HepG2 (cell line): ENCODE measurements at regions not wholly inside any gene's neighbourhood (a gene's known extent, or its start where the extent isn't known, plus 50 kb on each side); places are given as distances from the start of the nearest gene placed in this dataset.

Source experiments
- ETV5 ChIP-seq: IDR thresholded peaks from 2 replicates; pipeline ENCODE4 v1.6.1; 2018; ENCODE audit warnings: missing biosample characterization, missing genetic modification reagents, inconsistent platforms, borderline replicate concordance
- GPN1 ChIP-seq: sonication (generic); formaldehyde crosslinking; IDR thresholded peaks from 2 replicates; pipeline ENCODE4 v1.5.1; 2020; ENCODE audit warnings: missing genetic modification reagents, borderline replicate concordance
- HDAC6 ChIP-seq: fragments of 200-600 bp; sonication (generic); IDR thresholded peaks from 2 replicates; pipeline ENCODE4 v1.7.0; 2017; ENCODE audit warnings: mild to moderate bottlenecking, antibody characterized with exemption, low read length, low read depth
- NFIC ChIP-seq: IDR thresholded peaks from 2 replicates; pipeline ENCODE4 v1.6.1; 2012; ENCODE audit warnings: mild to moderate bottlenecking, low read length, inconsistent platforms
- NR2F1 ChIP-seq, 2 experiments: fragments of 450-650 bp in 1 of 2; formaldehyde crosslinking in 1 of 2; IDR thresholded peaks; 2 replicates each; pipeline versions ENCODE4 v1.5.0 to v1.6.1; 2016 to 2020; ENCODE audit warnings: mild to moderate bottlenecking in 1 of 2, missing compliant biosample characterization in 1 of 2, missing genetic modification reagents in 1 of 2, moderate library complexity in 1 of 2
- PHF21A ChIP-seq: sonication (generic); formaldehyde crosslinking; IDR thresholded peaks from 2 replicates; pipeline ENCODE4 v1.5.0; 2020; ENCODE audit warnings: mild to moderate bottlenecking, missing genetic modification reagents
- POGZ ChIP-seq: sonication (generic); formaldehyde crosslinking; IDR thresholded peaks from 2 replicates; pipeline ENCODE4 v1.4.0; 2020; ENCODE audit warnings: mild to moderate bottlenecking, missing genetic modification reagents
- RBFOX2 ChIP-seq: fragments of 200-400 bp; formaldehyde crosslinking; IDR thresholded peaks from 2 replicates; pipeline ENCODE4 v1.6.1; 2017; ENCODE audit warnings: low read depth, mild to moderate bottlenecking, low read length
- TRIM24 ChIP-seq: sonication (generic); formaldehyde crosslinking; IDR thresholded peaks from 2 replicates; pipeline ENCODE4 v1.8.0; 2022; ENCODE audit warnings: mild to moderate bottlenecking, missing genetic modification reagents
- ZFP90 ChIP-seq: sonication (generic); formaldehyde crosslinking; IDR thresholded peaks from 2 replicates; pipeline ENCODE4 v1.8.0; 2022; ENCODE audit warnings: missing genetic modification reagents, mild to moderate bottlenecking, inconsistent platforms, borderline replicate concordance
- ZMYM4 ChIP-seq: sonication (generic); formaldehyde crosslinking; IDR thresholded peaks from 2 replicates; pipeline ENCODE4 v1.8.1; 2023; ENCODE audit warnings: mild to moderate bottlenecking, missing genetic modification reagents
- ZNF709 ChIP-seq: sonication (generic); formaldehyde crosslinking; IDR thresholded peaks from 2 replicates; pipeline ENCODE4 v1.5.0; 2020; ENCODE audit warnings: mild to moderate bottlenecking, missing genetic modification reagents
- TF ChIP-seq, protein P1 (sequence below): IDR thresholded peaks from 2 replicates; pipeline ENCODE4 v1.4.0; 2020; ENCODE audit warnings: mild to moderate bottlenecking, missing genetic modification reagents
- TF ChIP-seq, protein P2 (sequence below): sonication (generic); formaldehyde crosslinking; IDR thresholded peaks from 2 replicates; pipeline ENCODE4 v1.4.0; 2020; ENCODE audit warnings: missing genetic modification reagents
- TF ChIP-seq, protein P3 (sequence below): sonication (generic); formaldehyde crosslinking; IDR thresholded peaks from 2 replicates; pipeline ENCODE4 v1.4.0; 2020; ENCODE audit warnings: mild to moderate bottlenecking, missing genetic modification reagents
- TF ChIP-seq, protein P4 (sequence below): sonication (generic); formaldehyde crosslinking; IDR thresholded peaks from 2 replicates; pipeline ENCODE4 v1.4.0; 2020; ENCODE audit warnings: missing genetic modification reagents
- TF ChIP-seq, protein P5 (sequence below): IDR thresholded peaks from 2 replicates; pipeline ENCODE4 v1.6.1; 2016; ENCODE audit warnings: missing biosample characterization, missing genetic modification reagents, low read depth
- TF ChIP-seq, protein P6 (sequence below): sonication (generic); formaldehyde crosslinking; IDR thresholded peaks from 2 replicates; pipeline ENCODE4 v1.5.0; 2020; ENCODE audit warnings: mild to moderate bottlenecking, low read depth, missing genetic modification reagents, borderline replicate concordance

DNA sequence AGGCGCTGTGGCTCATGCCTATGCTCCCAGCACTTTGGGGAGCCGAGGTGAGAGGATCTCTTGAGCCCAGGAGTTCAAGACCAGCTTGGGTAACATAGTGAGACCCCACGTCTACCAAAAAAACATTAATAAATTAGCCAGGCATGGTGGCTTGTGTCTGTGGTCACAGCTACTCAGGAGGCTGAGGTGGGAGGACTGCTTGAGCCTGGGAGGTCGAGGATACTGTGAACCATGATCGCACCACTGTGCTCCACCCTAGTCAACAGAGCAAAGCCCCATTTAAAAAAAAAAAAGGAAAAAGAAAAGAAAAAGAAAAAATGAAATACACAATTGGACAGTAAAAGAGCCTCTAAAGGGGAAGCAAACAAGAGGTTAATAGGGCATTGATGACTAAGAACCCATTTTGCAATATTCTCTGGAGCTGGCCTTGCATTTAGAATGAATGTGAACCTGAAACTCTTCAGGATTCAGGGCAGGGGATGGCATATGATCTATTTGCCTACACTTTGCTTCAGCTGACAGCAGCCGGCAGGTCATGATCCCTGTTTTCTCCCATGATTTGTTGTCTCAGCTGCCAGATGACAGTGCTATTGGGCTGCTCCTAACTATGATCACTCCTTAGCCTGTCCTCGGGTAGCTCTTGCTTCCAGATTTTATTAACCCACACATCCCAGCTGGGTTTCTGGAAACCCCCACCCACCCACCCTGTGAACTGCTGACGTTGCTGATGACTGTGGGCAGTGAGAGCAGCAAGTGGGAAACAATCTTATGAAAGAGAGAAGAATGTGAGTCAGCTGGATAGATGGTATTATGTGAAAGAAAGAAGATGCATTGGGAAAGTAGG lies 83.8 kb upstream of the ELOVL5 start (continued):
- TF ChIP-seq, protein P1, sequence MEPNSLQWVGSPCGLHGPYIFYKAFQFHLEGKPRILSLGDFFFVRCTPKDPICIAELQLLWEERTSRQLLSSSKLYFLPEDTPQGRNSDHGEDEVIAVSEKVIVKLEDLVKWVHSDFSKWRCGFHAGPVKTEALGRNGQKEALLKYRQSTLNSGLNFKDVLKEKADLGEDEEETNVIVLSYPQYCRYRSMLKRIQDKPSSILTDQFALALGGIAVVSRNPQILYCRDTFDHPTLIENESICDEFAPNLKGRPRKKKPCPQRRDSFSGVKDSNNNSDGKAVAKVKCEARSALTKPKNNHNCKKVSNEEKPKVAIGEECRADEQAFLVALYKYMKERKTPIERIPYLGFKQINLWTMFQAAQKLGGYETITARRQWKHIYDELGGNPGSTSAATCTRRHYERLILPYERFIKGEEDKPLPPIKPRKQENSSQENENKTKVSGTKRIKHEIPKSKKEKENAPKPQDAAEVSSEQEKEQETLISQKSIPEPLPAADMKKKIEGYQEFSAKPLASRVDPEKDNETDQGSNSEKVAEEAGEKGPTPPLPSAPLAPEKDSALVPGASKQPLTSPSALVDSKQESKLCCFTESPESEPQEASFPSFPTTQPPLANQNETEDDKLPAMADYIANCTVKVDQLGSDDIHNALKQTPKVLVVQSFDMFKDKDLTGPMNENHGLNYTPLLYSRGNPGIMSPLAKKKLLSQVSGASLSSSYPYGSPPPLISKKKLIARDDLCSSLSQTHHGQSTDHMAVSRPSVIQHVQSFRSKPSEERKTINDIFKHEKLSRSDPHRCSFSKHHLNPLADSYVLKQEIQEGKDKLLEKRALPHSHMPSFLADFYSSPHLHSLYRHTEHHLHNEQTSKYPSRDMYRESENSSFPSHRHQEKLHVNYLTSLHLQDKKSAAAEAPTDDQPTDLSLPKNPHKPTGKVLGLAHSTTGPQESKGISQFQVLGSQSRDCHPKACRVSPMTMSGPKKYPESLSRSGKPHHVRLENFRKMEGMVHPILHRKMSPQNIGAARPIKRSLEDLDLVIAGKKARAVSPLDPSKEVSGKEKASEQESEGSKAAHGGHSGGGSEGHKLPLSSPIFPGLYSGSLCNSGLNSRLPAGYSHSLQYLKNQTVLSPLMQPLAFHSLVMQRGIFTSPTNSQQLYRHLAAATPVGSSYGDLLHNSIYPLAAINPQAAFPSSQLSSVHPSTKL (CRISPR knock-in tag): peak; percentile 95
- TF ChIP-seq, protein P2, sequence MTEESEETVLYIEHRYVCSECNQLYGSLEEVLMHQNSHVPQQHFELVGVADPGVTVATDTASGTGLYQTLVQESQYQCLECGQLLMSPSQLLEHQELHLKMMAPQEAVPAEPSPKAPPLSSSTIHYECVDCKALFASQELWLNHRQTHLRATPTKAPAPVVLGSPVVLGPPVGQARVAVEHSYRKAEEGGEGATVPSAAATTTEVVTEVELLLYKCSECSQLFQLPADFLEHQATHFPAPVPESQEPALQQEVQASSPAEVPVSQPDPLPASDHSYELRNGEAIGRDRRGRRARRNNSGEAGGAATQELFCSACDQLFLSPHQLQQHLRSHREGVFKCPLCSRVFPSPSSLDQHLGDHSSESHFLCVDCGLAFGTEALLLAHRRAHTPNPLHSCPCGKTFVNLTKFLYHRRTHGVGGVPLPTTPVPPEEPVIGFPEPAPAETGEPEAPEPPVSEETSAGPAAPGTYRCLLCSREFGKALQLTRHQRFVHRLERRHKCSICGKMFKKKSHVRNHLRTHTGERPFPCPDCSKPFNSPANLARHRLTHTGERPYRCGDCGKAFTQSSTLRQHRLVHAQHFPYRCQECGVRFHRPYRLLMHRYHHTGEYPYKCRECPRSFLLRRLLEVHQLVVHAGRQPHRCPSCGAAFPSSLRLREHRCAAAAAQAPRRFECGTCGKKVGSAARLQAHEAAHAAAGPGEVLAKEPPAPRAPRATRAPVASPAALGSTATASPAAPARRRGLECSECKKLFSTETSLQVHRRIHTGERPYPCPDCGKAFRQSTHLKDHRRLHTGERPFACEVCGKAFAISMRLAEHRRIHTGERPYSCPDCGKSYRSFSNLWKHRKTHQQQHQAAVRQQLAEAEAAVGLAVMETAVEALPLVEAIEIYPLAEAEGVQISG: peak; percentile 33; the same call in 1 of the 2 replicates
- TF ChIP-seq ZMYM4 (CRISPR knock-in tag) (no peak), TRIM24 (CRISPR knock-in tag) (no peak), PHF21A (CRISPR knock-in tag) (peak; percentile 65), RBFOX2 (no peak), ZNF709 (no peak), NFIC (no peak), ETV5 (CRISPR knock-in tag) (peak; percentile 26; the same call in 1 of the 2 replicates), POGZ (CRISPR knock-in tag) (no peak), GPN1 (CRISPR knock-in tag) (no peak), NR2F1 (CRISPR knock-in tag; IDR thresholded peaks at IDR 0.05) (peak; percentile 94 to 97), HDAC6 (no peak), ZFP90 (CRISPR knock-in tag) (no peak)
- TF ChIP-seq, protein P3, sequence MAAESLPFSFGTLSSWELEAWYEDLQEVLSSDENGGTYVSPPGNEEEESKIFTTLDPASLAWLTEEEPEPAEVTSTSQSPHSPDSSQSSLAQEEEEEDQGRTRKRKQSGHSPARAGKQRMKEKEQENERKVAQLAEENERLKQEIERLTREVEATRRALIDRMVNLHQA (CRISPR knock-in tag): no peak
- TF ChIP-seq, protein P4, sequence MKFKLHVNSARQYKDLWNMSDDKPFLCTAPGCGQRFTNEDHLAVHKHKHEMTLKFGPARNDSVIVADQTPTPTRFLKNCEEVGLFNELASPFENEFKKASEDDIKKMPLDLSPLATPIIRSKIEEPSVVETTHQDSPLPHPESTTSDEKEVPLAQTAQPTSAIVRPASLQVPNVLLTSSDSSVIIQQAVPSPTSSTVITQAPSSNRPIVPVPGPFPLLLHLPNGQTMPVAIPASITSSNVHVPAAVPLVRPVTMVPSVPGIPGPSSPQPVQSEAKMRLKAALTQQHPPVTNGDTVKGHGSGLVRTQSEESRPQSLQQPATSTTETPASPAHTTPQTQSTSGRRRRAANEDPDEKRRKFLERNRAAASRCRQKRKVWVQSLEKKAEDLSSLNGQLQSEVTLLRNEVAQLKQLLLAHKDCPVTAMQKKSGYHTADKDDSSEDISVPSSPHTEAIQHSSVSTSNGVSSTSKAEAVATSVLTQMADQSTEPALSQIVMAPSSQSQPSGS: no peak
- TF ChIP-seq, protein P5, sequence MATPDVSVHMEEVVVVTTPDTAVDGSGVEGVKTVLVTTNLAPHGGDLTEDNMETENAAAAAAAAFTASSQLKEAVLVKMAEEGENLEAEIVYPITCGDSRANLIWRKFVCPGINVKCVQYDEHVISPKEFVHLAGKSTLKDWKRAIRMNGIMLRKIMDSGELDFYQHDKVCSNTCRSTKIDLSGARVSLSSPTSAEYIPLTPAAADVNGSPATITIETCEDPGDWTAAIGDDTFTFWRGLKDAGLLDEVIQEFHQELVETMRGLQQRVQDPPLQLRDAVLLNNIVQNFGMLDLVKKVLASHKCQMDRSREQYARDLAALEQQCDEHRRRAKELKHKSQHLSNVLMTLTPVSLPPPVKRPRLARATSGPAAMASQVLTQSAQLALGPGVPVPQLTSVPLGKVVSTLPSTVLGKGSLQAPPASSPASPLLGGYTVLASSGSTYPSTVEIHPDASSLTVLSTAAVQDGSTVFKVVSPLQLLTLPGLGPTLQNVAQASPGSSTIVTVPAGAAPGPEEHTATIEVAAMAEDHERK (CRISPR knock-in tag): no peak
- TF ChIP-seq, protein P6, sequence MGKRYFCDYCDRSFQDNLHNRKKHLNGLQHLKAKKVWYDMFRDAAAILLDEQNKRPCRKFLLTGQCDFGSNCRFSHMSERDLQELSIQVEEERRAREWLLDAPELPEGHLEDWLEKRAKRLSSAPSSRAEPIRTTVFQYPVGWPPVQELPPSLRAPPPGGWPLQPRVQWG (CRISPR knock-in tag): no peak
